NT2/D1 (cell line): ENCODE measurements at regions not wholly inside any gene's neighbourhood (a gene's known extent, or its start where the extent isn't known, plus 50 kb on each side); places are given as distances from the start of the nearest gene placed in this dataset.

Source experiments
- SUZ12 ChIP-seq: IDR thresholded peaks from 2 replicates; pipeline ENCODE4 v1.6.1; 2011; ENCODE audit not compliant: insufficient read length, insufficient read depth; ENCODE audit errors: extremely low read depth
- YY1 ChIP-seq: IDR thresholded peaks from 2 replicates; pipeline ENCODE4 v1.6.1; 2011; ENCODE audit not compliant: insufficient read length, insufficient read depth
- ZNF274 ChIP-seq: IDR thresholded peaks from 2 replicates; pipeline ENCODE4 v1.6.1; 2011; ENCODE audit warnings: mild to moderate bottlenecking, low read depth, low read length

- TF ChIP-seq YY1 (no peak), SUZ12 (no peak), ZNF274 (no peak)
Measured at GRCh38 chr11:105219269-105219668, 79.7 kb upstream of the CARD18 start.
